Keratinocyte (primary cell): ENCODE measurements at regions not wholly inside any gene's neighbourhood (a gene's known extent, or its start where the extent isn't known, plus 50 kb on each side); places are given as distances from the start of the nearest gene placed in this dataset.

ENCODE experiments used
- DNase-seq: peaks from one replicate; pipeline ENCODE4 v3.0.0-alpha.2; 2011; ENCODE audit warnings: low read depth, missing footprints, low spot score
- FAIRE-seq: peaks from 2 replicates; lab custom pipeline; 2011; peaks lifted over from hg19 to GRCh38; lab: Jason Lieb, UNC
- H2AFZ ChIP-seq: 2 replicates; pipeline ENCODE4 v1.6.0; 2012; ENCODE audit warnings: low read length, control low read depth, inconsistent platforms; ENCODE audit not compliant: control insufficient read depth
- H3K27ac ChIP-seq: 2 replicates; pipeline ENCODE4 v1.5.1; 2011; ENCODE audit warnings: low read length; ENCODE audit not compliant: control insufficient read depth, insufficient read depth
- H3K27me3 ChIP-seq: 3 replicates; pipeline ENCODE4 v1.6.0; 2011; ENCODE audit warnings: low read length; ENCODE audit not compliant: control insufficient read depth, insufficient read depth; ENCODE audit errors: extremely low read depth
- H3K36me3 ChIP-seq, 2 experiments: 2 replicates in 1 of 2; 3 replicates in 1 of 2; pipeline ENCODE4 v1.5.1; 2011; ENCODE audit warnings: low read length in 2 of 2, mild to moderate bottlenecking in 1 of 2; ENCODE audit not compliant: control insufficient read depth in 2 of 2, insufficient read depth in 2 of 2; ENCODE audit errors: extremely low read depth in 1 of 2
- H3K4me1 ChIP-seq: 3 replicates; pipeline ENCODE4 v1.5.1; 2011; ENCODE audit warnings: low read length; ENCODE audit not compliant: control insufficient read depth, insufficient read depth; ENCODE audit errors: extremely low read depth
- H3K4me2 ChIP-seq: 3 replicates; pipeline ENCODE4 v1.6.0; 2011; ENCODE audit warnings: low read depth, low read length; ENCODE audit not compliant: control insufficient read depth, insufficient read depth; ENCODE audit errors: extremely low read depth
- H3K4me3 ChIP-seq, 3 experiments: fragments of 200-600 bp in 1 of 3; sonication (generic) in 1 of 3; 2 replicates in 2 of 3; 3 replicates in 1 of 3; pipeline ENCODE4 v1.5.1; 2011 to 2016; ENCODE audit warnings: low read length in 3 of 3, mild to moderate bottlenecking in 3 of 3, control low read depth in 2 of 3, inconsistent platforms in 1 of 3, low read depth in 1 of 3, mixed read lengths in 1 of 3, mixed run types in 1 of 3, moderate library complexity in 1 of 3; ENCODE audit not compliant: control insufficient read depth in 2 of 3, insufficient read depth in 2 of 3; ENCODE audit errors: extremely low read depth in 1 of 3
- H3K79me2 ChIP-seq: 2 replicates; pipeline ENCODE4 v1.6.0; 2012; ENCODE audit warnings: low read length; ENCODE audit not compliant: control insufficient read depth, insufficient read depth
- H3K9ac ChIP-seq: 3 replicates; pipeline ENCODE4 v1.6.0; 2011; ENCODE audit warnings: low read length; ENCODE audit not compliant: control insufficient read depth, insufficient read depth; ENCODE audit errors: extremely low read depth
- H3K9me1 ChIP-seq: 3 replicates; pipeline ENCODE4 v1.6.0; 2011; ENCODE audit warnings: low read length; ENCODE audit not compliant: control insufficient read depth, insufficient read depth; ENCODE audit errors: extremely low read depth
- H3K9me3 ChIP-seq: 2 replicates; pipeline ENCODE4 v1.5.1; 2012; ENCODE audit warnings: low read depth, low read length; ENCODE audit not compliant: control insufficient read depth
- H4K20me1 ChIP-seq: 3 replicates; pipeline ENCODE4 v1.6.0; 2011; ENCODE audit warnings: low read length; ENCODE audit not compliant: control insufficient read depth, insufficient read depth; ENCODE audit errors: extremely low read depth
- EZH2 ChIP-seq: IDR thresholded peaks from one replicate; pipeline ENCODE4 v1.6.1; 2012; ENCODE audit warnings: inconsistent platforms, mild to moderate bottlenecking, low read length, moderate library complexity
- dilution Hi-C: fragments of 300-500 bp; cut with MboI; formaldehyde crosslinking; loops from one replicate; pipeline ENCODE4 v1.7.0; 2020; ENCODE audit warnings: low sequenced_read_pairs; ENCODE audit not compliant: extremely low pct_ligation_motif_present
- TF ChIP-seq, protein P1 (sequence below), 3 experiments: IDR thresholded peaks in 1 of 3; conservative IDR thresholded peaks in 1 of 3; optimal IDR thresholded peaks in 1 of 3; 2 replicates in 2 of 3; 3 replicates in 1 of 3; pipeline versions ENCODE3 to v1.5.1; 2011; ENCODE audit warnings: low read length in 3 of 3, mild to moderate bottlenecking in 3 of 3, moderate library complexity in 2 of 3, control low read depth in 1 of 3, inconsistent platforms in 1 of 3; ENCODE audit not compliant: insufficient read depth in 2 of 3; ENCODE audit errors: extremely low read depth in 1 of 3

DNA sequence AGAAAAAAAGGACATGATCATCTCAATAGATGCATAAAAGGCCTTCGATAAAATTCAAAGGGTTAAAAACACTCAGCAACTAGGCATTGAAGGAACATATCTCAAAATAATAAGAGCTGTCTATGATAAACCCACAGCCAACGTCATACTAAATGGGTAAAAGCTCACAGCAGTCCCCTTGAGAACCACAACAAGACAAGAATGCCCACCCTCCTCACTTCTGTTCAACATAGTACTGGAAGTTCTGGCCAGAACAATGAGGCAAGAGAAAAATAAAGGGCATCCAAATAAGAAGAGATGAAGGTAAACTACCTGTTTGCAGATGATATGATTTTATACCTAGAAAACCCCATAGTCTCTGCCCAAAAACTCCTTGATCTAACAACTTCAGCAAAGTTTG is 619.7 kb upstream of the LMCD1 start:
- dilution Hi-C loops: no loop called here
- Histone ChIP-seq H3K79me2 (no peaks in the 10 kb centered on the region), H2AFZ (no peak overlapping the region), H3K27me3 (no peaks in the 10 kb centered on the region), H3K36me3 (no peaks in the 10 kb centered on the region), H4K20me1 (no peaks in the 10 kb centered on the region), H3K4me3 (no peak overlapping the region), H3K27ac (no peak overlapping the region), H3K9me3 (no peaks in the 10 kb centered on the region), H3K9ac (no peak overlapping the region), H3K9me1 (no peaks in the 10 kb centered on the region), H3K4me1 (peaks cover 15% of the 10 kb centered on the region), H3K4me2 (no peak overlapping the region)
- DNase-seq (no peak), FAIRE-seq (no peak)
- TF ChIP-seq, protein P1, sequence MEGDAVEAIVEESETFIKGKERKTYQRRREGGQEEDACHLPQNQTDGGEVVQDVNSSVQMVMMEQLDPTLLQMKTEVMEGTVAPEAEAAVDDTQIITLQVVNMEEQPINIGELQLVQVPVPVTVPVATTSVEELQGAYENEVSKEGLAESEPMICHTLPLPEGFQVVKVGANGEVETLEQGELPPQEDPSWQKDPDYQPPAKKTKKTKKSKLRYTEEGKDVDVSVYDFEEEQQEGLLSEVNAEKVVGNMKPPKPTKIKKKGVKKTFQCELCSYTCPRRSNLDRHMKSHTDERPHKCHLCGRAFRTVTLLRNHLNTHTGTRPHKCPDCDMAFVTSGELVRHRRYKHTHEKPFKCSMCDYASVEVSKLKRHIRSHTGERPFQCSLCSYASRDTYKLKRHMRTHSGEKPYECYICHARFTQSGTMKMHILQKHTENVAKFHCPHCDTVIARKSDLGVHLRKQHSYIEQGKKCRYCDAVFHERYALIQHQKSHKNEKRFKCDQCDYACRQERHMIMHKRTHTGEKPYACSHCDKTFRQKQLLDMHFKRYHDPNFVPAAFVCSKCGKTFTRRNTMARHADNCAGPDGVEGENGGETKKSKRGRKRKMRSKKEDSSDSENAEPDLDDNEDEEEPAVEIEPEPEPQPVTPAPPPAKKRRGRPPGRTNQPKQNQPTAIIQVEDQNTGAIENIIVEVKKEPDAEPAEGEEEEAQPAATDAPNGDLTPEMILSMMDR (optimal IDR thresholded peaks at IDR 0.05 in 1 of 3, IDR thresholded peaks at IDR 0.05 in 1 of 3, conservative IDR thresholded peaks at IDR 0.05 in 1 of 3; ENCODE audit: extremely low read depth in 1 of 3, insufficient read depth in 2 of 3, low read length in 3 of 3): no peak

DNA sequence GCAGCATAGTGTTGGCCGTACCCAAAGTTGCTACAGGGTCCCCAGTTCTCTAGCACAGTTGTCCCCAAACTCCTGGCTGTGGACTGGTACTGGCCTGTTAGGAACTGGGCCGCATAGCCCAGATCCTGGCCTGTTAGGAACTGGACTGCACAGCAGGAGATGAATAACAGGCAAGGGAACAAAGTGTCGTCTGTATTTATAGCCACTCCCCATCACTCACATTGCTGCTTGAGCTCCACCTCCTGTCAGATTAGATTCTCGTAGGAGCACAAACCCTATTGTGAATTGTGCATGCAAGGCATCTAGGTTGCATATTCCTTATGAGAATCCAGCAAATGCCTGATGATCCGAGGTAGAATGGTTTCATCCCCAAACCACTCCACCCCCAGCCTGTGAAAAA is 604.0 kb upstream of the LMCD1 start:
- Histone ChIP-seq H3K4me3 (no peak overlapping the region), H3K79me2 (no peaks in the 10 kb centered on the region), H3K27me3 (no peaks in the 10 kb centered on the region), H2AFZ (no peak overlapping the region), H3K9ac (no peak overlapping the region), H3K36me3 (no peaks in the 10 kb centered on the region), H3K4me2 (no peak overlapping the region), H4K20me1 (no peaks in the 10 kb centered on the region), H3K27ac (no peak overlapping the region), H3K9me3 (no peaks in the 10 kb centered on the region), H3K9me1 (no peaks in the 10 kb centered on the region), H3K4me1 (no peaks in the 10 kb centered on the region)
- dilution Hi-C loops: no loop called here
- TF ChIP-seq EZH2: no peak
- TF ChIP-seq, protein P1 (optimal IDR thresholded peaks at IDR 0.05 in 1 of 3, IDR thresholded peaks at IDR 0.05 in 1 of 3, conservative IDR thresholded peaks at IDR 0.05 in 1 of 3; ENCODE audit: extremely low read depth in 1 of 3, insufficient read depth in 2 of 3, low read length in 3 of 3): no peak
- no peak for FAIRE-seq
- DNase-seq: no peak
